ENCODE measurements at regions not wholly inside any gene's neighbourhood (a gene's known extent, or its start where the extent isn't known, plus 50 kb on each side); places are given as distances from the start of the nearest gene placed in this dataset.

GRCh38 chr7:77473229-77474005, 57.3 kb upstream of the GSAP start:
- no peak overlapping the region for H2BK15ac ChIP-seq (ENCODE audit: low read length)
- no peak overlapping the region for H3K9ac ChIP-seq (replicated peaks in 1 of 4; ENCODE audit: extremely low read depth in 1 of 4, low read depth in 3 of 4, low read length in 3 of 4)
- H3K36me3 ChIP-seq (ENCODE audit: control insufficient read depth in 2 of 4, insufficient read depth in 4 of 4, low read length in 3 of 4), result no peaks in the 10 kb centered on the region
- H2BK120ac ChIP-seq (replicated peaks; ENCODE audit: low read depth, low read length), result no peak overlapping the region
- H3K56ac ChIP-seq (replicated peaks; ENCODE audit: insufficient read length, low read depth, low read length), result no peak overlapping the region
- H3K23ac ChIP-seq (ENCODE audit: insufficient read length), result no peak overlapping the region
- no peak overlapping the region for H2AFZ ChIP-seq (ENCODE audit: low read length)
- no peak for FAIRE-seq
- H4K8ac ChIP-seq (ENCODE audit: extremely low read depth, insufficient read depth, low read length), result no peak overlapping the region
- CTCF ChIA-PET (ENCODE audit: partially characterized antibody), result interaction anchor here (2.2 to 2.3 kb wide), 2 partner anchors 11 to 178 kb away, joined by 6 read pairs; no protein-coding TSS in a partner anchor
- no peak overlapping the region for H3K18ac ChIP-seq (ENCODE audit: extremely low read depth, low read length)
- no peak overlapping the region for H3K4me3 ChIP-seq (ENCODE audit: extremely low read depth in 1 of 4, insufficient read depth in 2 of 4, low read depth in 3 of 4, low read length in 4 of 4)
- no peak overlapping the region for H2AK5ac ChIP-seq (ENCODE audit: low read depth, low read length)
- no peak overlapping the region for H4K91ac ChIP-seq (replicated peaks; ENCODE audit: insufficient read length, low read length)
- H3K27me3 ChIP-seq (replicated peaks in 1 of 4; ENCODE audit: control insufficient read depth in 3 of 4, extremely low read depth in 1 of 4, insufficient read depth in 3 of 4, low read length in 3 of 4), result no peaks in the 10 kb centered on the region
- no peak overlapping the region for H3K4ac ChIP-seq (replicated peaks; ENCODE audit: insufficient read length, low read depth, low read length)
- no peaks in the 10 kb centered on the region for H3K79me1 ChIP-seq (ENCODE audit: low read depth, low read length)
- no peak overlapping the region for H3K14ac ChIP-seq (ENCODE audit: insufficient read length)
- peaks cover 0 to 4% (median 0%) of the 10 kb centered on the region in 4 experiments; a peak in 2 of 7 replicates for H3K4me1 ChIP-seq (replicated peaks in 1 of 4; ENCODE audit: control insufficient read depth in 3 of 4, insufficient read depth in 4 of 4, low read length in 3 of 4)
- H3K27ac ChIP-seq (ENCODE audit: low read depth, low read length), result no peak overlapping the region
- TF ChIP-seq TCF12 (IDR thresholded peaks at IDR 0.05; ENCODE audit: low read depth, low read length) (no peak), BACH1 (IDR thresholded peaks at IDR 0.05; ENCODE audit: low read length) (no peak), HDAC6 (IDR thresholded peaks at IDR 0.05; ENCODE audit: low read depth, low read length) (no peak), MAFK (IDR thresholded peaks at IDR 0.05; ENCODE audit: low read depth, low read length) (no peak), TAF1 (IDR thresholded peaks at IDR 0.05; ENCODE audit: low read depth, low read length) (no peak), SIN3A (conservative IDR thresholded peaks at IDR 0.05 in 1 of 2, IDR thresholded peaks at IDR 0.05 in 1 of 2; ENCODE audit: low read depth in 1 of 2, low read length in 2 of 2) (no peak), GTF2F1 (IDR thresholded peaks at IDR 0.05; ENCODE audit: borderline replicate concordance, low read depth, low read length) (no peak)
- no peak for DNase-seq (ENCODE audit: low read depth in 1 of 2, low spot score in 2 of 2)
- no peaks in the 10 kb centered on the region for H3K79me2 ChIP-seq (ENCODE audit: control insufficient read depth in 1 of 2, insufficient read depth in 2 of 2, low read length in 2 of 2)
- no peaks in the 10 kb centered on the region for H4K20me1 ChIP-seq (replicated peaks in 1 of 2; ENCODE audit: control insufficient read depth in 1 of 2, insufficient read depth in 2 of 2, low read length in 2 of 2)
- H4K5ac ChIP-seq (ENCODE audit: insufficient read length, low read depth, low read length), result no peak overlapping the region
- POLR2A ChIA-PET (ENCODE audit: partially characterized antibody), result no interaction called here
- 93% methylated on average over 8 of the region's 8 CpGs; no CpG with 5 or more reads in 1 of the 2 experiments for WGBS, 2 experiments (ENCODE audit: extremely low coverage in 1 of 2, insufficient coverage in 1 of 2, insufficient read length in 1 of 2, insufficient replicate concordance in 2 of 2, low coverage in 1 of 2, low lambda C conversion rate in 2 of 2, missing lambda C conversion rate in 1 of 2)
- H3K23me2 ChIP-seq (ENCODE audit: low read depth, low read length), result no peaks in the 10 kb centered on the region
- peaks cover 2 to 9% of the 10 kb centered on the region in 2 experiments; a peak in 3 of 4 replicates for H3K9me3 ChIP-seq (ENCODE audit: insufficient read depth in 2 of 2, low read depth in 1 of 2, low read length in 1 of 2)
- H2BK5ac ChIP-seq (ENCODE audit: low read depth, low read length), result no peak overlapping the region
- H2BK20ac ChIP-seq (ENCODE audit: low read length), result no peak overlapping the region
- H3K4me2 ChIP-seq (ENCODE audit: insufficient read depth in 1 of 2, low read depth in 2 of 2, low read length in 2 of 2), result no peak overlapping the region
- no peak overlapping the region for H2BK12ac ChIP-seq (ENCODE audit: low read depth, low read length)

Data from H1 (cell line).